Caki2 (cell line): ENCODE measurements at regions not wholly inside any gene's neighbourhood (a gene's known extent, or its start where the extent isn't known, plus 50 kb on each side); places are given as distances from the start of the nearest gene placed in this dataset.
"Not testable (repeated sequence)": the region's sequence is repeated elsewhere in the genome, so short reads cannot be mapped to it uniquely, and the experiment has no call there.

ENCODE experiments used
- DNase-seq: peaks from one replicate; pipeline ENCODE4 v3.0.0-alpha.2; 2015; ENCODE audit warnings: low read depth
- in situ Hi-C: cut with HindIII; loops from 2 replicates; pipeline ENCODE4 v1.10.0; 2016; ENCODE audit warnings: low sequenced_read_pairs, low pct_unique_long_range_greater_than_20kb, mixed read lengths

DNA sequence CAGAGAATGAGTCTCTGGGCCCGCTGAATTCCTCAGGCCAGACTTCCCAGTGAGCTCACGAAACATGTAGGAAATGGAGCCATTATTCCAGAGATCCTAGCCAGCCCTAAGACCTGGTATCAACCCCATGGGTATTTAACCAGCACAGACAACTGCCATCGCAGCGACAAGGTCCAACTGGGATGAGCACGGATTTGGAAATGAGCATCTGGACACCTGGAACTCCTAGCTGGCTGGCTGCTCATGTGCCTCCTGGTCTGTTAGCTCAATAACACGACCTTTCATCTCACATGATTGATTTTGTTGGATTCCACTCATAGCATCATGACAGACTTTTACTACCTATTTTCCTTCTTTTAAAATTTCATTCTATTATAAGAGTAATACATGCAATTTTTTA is 51.0 kb downstream of the POU3F3 start:
- no peak for DNase-seq
- in situ Hi-C loops, result no loop called here

DNA sequence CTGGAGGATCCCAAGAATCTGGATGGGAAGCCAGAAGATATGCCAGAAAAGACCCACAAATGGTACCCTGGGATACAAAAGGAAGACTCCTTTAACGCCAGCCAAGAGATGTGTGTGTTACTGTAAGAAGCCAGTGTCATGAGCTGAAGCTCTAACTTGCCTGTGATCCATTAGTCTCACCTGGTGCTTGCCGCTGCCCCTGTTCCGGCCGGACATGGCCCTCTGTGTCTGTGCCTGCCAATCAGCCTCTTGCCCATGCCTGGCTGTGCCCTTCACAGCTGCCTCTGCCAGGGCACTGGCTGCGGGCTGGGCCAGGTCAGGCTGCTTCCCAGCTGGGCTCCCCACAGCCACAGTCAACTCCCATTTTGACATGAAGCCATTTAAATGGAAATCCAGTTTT is 55.4 kb downstream of the POU3F3 start:
- in situ Hi-C loops, result no loop called here
- no peak for DNase-seq

DNA sequence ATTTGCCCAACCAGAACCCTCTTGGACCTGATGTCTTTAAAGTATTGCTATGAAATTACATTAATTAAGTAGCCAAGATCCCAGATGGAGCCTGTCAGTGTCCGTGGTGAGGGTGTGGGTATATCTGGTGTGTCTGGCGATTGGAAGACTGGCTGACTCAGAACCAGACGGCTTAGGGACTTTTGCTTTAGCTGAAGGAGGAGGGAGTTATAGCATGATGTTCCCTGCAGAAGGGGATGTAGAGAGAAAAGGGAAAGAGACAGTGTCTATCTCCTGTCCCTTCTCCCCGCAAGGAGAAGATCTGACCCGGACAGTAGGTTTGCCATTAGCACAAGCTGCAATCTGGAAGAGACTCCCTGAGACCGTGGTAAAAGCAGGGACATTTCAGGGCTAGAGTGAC is 60.6 kb downstream of the POU3F3 start:
- in situ Hi-C loops, result no loop called here
- no peak for DNase-seq

DNA sequence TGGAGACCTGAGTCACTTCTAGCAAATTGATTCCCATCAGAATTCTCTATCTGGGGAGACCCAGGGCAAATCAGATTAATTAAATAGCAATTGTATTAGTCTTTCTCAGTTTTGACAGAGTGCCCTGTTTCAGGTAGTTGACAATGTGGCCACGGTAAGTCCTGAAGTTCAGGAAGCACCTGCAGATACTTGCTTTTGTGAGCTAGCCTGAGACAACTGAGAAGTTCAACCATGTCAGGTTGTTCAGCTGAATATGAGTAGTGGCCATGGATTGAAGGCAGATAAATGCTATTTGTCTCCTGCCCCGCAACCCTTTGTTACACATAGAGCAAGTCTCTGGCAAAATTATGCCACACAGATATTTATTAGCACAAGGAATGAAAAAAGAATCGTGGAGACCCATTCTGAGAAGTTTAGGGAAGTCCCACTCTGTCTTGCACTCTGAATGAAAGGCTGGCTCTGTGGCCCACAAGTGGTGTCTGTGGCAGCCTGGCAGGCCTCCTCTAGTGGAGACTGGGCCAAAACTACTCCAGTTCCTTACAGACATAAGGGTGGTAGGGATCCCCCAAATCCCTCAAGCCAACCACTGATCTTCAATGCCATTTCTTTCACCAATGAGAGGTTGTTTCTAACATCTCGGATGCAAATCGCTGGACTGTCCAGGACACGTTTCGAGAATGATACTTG is 61.3 kb downstream of the POU3F3 start:
- DNase-seq, result no peak
- in situ Hi-C loops, result no loop called here

DNA sequence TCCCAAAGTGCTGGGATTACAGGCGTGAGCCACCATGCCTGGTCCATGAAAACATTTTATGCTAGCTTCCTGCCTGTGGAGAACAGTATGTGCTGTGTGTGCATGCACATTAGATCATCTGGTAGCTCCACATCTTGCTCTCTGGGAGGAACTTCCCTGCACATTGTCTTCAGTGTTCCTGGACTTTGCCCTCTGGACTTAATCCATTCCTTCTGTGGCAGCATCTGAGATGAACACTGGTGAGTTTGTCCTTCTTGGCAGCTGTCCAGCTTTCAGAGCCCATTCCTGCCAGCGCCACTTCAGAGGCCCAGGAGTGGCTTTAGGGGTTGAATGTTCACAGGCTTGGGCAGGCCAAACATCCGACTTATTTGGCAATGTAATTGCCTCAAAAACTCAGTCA is 65.2 kb downstream of the POU3F3 start:
- in situ Hi-C loops, result no loop called here
- DNase-seq, result peak; percentile 75

DNA sequence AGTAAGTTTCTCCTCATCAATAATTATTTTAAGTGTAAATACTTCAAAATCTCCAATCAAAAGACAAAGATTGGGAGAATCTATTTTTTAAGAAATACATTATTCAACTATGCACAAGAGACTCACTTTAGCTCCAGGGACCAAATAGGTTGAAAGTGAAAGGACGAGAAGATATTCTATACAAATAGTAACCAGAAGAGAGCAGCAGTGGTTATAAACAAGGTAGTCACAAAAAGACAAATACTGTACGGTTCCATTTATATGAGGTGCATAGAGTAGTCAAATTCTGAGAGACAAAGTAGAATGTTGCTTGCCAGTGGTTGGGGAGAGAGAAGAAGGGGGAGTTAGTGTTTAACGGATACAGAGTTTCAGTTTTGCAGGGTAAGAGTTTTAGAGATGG is 69.8 kb downstream of the POU3F3 start:
- in situ Hi-C loops, result no loop called here
- no peak for DNase-seq

DNA sequence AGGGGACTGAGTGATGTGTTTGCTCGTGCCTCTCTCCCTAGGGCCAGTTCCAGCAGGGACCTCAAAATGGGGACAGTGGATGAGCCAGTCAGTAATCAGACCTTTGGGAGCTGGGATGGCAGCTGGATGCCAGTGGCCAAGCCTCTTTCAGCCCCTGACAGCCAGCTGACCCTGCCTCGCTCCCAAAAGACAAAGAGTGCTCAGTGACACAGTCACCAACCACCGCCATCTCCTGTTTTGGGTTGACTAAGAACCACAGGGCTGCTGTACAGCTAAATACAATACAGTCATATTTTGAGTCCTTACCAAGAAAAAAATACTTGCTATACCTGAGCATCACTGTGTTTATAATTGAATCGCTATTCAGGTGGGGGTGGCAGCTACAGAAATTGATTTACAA is 75.7 kb downstream of the POU3F3 start:
- in situ Hi-C loops, result no loop called here
- no peak for DNase-seq

DNA sequence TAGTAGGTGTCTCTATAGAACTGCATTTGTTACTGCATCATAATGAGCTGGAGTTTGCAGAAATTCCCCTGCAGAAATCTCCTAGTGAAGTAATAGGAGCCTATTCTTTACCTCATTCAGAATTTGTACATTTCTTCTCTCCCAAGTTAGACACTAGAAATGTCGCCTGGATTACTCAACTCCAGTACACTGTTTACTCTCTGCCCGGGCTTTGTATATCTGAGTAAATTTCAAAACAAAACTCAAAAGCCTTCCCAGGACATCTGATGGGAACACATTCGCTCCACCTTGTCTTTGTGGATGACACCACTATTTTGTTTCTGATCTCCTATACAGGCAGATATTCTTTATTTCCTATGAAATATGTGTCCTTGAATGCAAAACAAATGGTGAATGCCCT is 76.8 kb downstream of the POU3F3 start:
- DNase-seq, result no peak
- in situ Hi-C loops, result no loop called here

DNA sequence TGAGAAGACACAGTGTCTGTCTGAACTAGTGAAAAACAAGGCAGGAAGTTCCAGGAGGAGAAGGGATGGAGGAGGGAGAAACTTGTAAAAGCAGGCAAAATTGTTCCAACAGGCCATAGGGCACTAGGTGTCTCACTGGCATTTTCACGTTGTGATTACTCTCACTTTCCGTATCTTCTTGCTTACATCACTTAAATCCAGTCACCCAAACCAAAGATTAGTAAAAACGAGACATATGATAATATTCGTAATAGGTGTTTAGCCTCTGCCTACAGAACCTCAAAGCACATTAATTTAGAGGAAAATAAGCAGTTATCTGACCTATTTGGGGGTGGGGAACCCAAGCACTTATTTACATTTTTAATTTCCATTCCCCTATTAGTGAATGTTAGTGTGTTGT is 78.3 kb downstream of the POU3F3 start:
- in situ Hi-C loops, result no loop called here
- no peak for DNase-seq

DNA sequence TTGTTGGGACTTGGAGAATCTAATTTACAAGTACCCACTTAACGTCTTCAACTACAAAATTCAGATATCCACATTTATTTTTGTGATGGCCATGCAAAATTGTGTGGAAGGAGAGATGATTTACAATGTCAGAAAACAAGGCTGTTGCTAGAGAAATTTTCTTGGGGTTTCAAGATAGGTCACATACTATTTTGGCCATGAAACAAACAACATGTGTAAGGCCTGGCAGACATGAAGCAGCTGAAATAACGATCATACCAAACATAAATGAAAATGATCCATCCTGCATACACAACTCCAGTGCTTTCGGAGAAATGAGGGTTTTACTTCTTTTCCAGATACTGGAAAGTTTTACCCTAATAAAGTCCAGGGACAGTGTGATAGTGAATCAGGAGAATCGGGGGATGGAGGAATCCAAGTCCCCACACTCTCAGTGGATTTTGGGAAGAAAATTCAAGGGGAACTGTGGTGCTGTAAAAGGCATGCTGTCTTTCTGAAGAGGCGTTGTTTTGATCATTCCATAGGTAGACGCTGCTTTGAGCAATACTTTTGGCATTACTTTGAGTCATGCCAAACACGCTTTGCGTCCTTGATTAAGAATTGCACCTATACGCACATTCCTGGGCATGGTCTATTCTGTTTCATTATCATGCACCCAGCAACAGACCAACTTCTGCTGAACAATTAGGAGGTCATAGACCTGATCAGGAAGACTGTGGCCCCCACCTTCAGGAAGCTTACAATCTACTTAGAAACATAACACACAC is 79.4 kb downstream of the POU3F3 start:
- in situ Hi-C loops, result no loop called here
- no peak for DNase-seq

DNA sequence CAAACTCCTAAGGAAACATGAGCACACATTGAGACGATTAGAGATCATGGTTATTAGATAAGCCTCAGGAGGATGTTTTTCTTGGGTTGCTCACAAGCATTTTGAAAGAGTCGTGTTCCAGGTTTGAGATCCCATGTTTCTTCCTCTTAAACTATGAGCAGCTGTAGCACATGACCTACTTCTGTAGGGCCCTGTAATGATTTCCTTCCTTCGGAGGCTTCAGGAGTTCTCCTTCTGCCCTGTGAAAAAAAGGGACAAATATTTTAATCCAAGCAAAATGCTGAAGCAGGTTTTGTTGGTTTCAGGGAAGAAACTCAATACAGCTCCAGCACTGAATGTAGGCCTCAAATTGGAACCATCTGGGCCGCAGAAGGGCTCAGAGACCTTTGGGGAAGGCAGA is 82.6 kb downstream of the POU3F3 start:
- in situ Hi-C loops, result no loop called here
- no peak for DNase-seq

DNA sequence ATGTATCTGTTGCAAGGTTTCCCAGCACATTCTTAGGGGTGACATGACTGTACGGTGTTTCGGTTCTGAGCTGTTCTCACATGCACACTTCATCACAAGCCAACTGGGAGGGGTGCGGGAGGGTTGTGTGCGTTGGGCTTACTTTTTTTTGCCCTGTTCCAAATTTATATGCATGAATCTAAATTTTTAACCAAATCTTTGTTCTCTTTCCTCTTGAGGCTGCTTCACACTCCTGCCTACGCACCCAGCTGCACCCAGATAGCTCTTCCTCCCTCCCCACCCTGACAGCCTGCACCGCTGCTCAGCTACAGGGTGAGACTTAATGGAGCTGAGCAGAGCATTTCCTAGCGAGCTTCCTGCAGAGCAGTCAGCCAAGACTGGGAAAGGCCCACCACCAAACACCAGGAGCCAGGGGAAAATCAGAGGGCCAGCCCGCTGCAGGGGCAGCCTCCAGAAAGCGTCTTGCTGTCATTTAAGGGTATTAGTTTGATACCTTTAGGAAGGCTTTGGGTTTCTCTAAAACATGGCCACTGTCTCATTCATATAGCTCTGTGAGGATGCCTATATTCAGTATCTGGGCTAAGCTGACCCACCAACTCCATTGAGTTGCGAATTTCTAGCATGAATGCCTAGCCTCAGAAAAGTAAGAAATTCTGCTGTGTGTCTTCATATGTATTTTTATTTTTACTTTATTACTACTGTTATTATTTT is 84.5 kb downstream of the POU3F3 start:
- in situ Hi-C loops, result no loop called here
- peak; percentile 58 for DNase-seq

DNA sequence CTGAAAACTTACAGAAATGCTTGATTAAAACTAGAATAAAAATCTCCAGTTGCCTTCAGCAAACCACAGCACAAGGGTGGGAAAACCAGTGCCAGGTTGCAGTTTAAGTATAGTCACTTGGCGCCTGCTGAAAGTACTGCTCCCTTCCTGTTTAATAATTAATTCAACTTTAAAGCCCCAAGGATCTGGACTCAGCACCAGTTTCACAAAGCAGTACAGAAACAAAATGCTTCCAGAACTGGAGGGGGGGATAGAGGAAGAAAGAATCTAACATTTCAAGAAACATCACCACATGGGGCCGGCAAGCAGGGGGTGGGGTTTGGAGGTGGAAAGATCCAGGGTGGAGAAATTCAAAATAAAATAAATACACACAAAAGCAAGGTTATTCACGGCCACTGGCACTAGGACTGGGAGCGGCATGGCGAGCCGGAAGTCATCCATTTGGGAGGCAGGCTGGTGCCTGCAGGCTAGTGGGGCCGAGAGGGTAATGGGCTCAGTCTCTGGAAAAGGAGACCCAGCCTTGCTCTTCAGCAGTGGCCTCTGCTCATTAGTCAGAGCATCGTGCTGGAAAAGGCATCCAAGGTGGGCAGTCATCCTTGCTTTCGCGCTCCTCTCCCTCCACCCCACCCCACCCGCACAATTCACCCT is 85.8 kb downstream of the POU3F3 start:
- peak; percentile 85 for DNase-seq
- in situ Hi-C loops, result no loop called here

DNA sequence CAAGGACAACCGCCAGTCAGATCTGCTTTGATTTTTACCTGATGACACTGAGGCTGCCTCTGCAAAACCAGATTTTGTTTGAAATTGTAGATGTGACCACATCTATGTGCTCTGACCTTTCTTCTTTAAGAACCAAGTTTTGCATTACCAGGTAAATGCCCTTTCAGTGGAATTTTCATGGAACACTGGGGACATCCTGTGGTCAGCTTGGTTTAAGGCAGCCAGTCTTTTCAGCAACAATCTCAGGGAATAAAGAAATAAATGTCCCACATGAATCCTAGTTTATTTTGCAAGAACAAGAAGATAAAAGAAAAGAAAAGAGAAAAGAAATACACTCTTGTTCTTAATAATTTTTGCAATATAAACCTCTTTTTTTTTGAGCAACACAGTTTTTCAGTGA is 90.6 kb downstream of the POU3F3 start:
- in situ Hi-C loops, result no loop called here
- peak; percentile 71 for DNase-seq

DNA sequence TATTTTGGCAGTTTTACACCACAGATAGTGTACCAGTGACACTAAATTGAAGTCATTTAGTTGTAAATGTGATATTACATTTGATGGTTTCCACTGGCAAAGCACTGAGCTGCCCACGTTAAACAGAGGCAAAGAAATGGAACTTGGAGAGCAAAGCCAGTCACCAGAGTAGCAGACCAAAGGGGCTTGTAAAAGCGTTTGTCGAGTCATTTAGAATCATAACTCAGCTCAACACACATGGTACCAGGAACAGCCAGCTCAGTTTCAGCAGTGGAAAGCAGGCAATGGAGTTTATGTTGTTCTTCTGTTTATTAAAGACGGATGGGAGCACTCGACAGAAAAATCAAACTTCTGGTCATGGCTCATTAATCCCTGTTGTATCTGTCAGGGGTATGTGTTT is 91.2 kb downstream of the POU3F3 start:
- no peak for DNase-seq
- in situ Hi-C loops, result no loop called here

DNA sequence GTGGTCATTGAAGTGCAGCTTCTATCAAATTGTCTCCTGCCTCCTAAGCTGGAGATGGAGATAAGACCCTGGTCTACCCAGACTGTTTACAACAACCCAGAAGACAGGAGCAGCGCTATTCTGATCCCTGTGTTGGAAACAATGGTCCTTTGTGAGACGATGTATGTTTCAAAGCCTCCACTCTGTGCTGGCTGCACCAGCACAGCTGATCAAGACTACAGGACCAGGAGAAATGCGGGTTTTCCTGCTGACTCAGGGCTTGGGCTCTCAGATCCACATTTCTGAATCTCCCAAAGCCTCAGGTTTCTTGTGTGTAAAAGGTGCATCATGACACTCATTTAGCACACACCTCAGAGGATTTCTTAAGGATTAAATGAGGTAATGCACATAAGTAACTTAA is 92.0 kb downstream of the POU3F3 start:
- no peak for DNase-seq
- in situ Hi-C loops, result no loop called here

DNA sequence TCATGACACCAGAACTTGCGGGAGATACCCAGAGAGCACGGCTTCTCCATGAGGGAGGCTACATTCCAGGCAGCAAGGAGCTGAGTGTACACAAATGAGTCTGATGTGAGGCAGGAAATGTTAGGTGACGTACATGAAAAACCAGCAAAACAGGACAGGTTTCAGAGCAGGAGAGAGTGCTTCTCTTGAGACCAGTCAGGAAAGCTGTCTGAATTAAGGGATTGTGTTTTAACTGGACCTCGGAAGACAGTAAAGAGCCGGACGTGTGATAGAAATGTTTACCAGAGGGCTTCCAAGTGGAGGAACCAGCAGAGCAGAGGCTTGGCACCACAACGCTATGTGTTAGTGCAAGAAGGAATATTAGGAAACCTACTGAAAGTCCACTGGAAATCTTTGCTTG is 90.4 kb upstream of the MRPS9 start:
- in situ Hi-C loops, DNase-seq: not testable (repeated sequence)

DNA sequence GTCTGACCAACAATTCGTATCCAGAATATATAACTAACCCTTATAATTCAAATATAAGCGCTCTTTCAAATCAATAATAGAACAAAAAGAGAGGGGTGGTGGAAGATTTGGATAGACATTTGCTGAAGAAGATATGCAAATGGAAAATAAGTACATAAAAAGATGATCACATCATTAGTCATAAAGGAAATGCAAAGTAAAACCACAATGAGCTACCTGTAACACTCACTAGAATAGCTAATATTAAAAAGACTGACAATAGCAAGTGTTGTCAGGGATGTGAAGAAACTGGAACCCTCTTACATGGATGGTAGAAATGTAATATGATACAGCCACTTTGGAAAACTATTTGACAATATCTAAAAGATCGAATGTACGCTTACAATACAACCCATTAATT is 84.9 kb upstream of the MRPS9 start:
- no peak for DNase-seq
- in situ Hi-C loops, result no loop called here

DNA sequence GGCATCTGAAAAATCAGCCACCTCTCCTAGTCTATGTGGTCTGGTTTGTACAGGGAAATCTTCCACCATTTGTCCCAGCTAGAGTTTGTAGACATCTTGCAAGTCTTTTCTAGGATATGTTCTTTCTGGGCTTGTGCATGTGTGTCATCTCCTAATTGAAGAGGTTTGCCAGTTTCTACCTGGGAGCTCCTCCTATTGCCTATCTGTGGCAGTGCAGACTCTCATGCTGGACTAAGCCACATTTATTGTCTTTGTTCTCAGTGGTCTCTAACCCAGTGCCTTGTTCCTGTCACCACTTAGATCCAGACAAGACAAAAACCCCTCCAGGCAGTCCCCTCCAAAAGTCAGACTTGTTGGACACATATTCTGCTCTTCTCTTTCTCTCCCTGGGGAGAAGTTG is 72.0 kb upstream of the MRPS9 start:
- in situ Hi-C loops, result no loop called here
- DNase-seq, result no peak
